H9 (cell line): ENCODE measurements at regions not wholly inside any gene's neighbourhood (a gene's known extent, or its start where the extent isn't known, plus 50 kb on each side); places are given as distances from the start of the nearest gene placed in this dataset.

Experiments
- DNase-seq: peaks from one replicate; pipeline ENCODE4 v3.0.0-alpha.2; 2017
- H2AFZ ChIP-seq: one replicate; pipeline ENCODE4 v1.6.1; 2013; ENCODE audit warnings: mild to moderate bottlenecking, low read length, control low read depth, moderate library complexity
- H2AK5ac ChIP-seq: 2 replicates; pipeline ENCODE4 v1.6.1; 2013; ENCODE audit warnings: low read length, control low read depth, mixed read lengths; ENCODE audit not compliant: insufficient read length
- H2BK120ac ChIP-seq: one replicate; pipeline ENCODE4 v1.6.1; 2013; ENCODE audit warnings: low read depth, mild to moderate bottlenecking, low read length, control low read depth, inconsistent platforms; ENCODE audit not compliant: poor library complexity, severe bottlenecking
- H2BK12ac ChIP-seq: 2 replicates; pipeline ENCODE4 v1.6.1; 2013; ENCODE audit warnings: low read length, control low read depth, mixed read lengths, low read depth; ENCODE audit not compliant: insufficient read length
- H2BK15ac ChIP-seq: 2 replicates; pipeline ENCODE4 v1.6.1; 2013; ENCODE audit warnings: low read depth, low read length, control low read depth
- H2BK20ac ChIP-seq: one replicate; pipeline ENCODE4 v1.6.1; 2013; ENCODE audit warnings: low read depth, mild to moderate bottlenecking, low read length, control low read depth, inconsistent platforms; ENCODE audit not compliant: poor library complexity, severe bottlenecking
- H2BK5ac ChIP-seq: 2 replicates; pipeline ENCODE4 v1.6.1; 2013; ENCODE audit warnings: low read length, control low read depth, mixed read lengths; ENCODE audit not compliant: insufficient read length
- H3K14ac ChIP-seq: 2 replicates; pipeline ENCODE4 v1.6.1; 2013; ENCODE audit warnings: low read length, control low read depth; ENCODE audit not compliant: insufficient read depth
- H3K18ac ChIP-seq: 2 replicates; pipeline ENCODE4 v1.6.1; 2013; ENCODE audit warnings: low read depth, mild to moderate bottlenecking, mixed read lengths, low read length, control low read depth; ENCODE audit not compliant: insufficient read length
- H3K23ac ChIP-seq: 2 replicates; pipeline ENCODE4 v1.6.1; 2013; ENCODE audit warnings: low read length, control low read depth, mixed read lengths, low read depth; ENCODE audit not compliant: insufficient read length
- H3K23me2 ChIP-seq: 2 replicates; pipeline ENCODE4 v1.6.1; 2013; ENCODE audit warnings: low read depth, mild to moderate bottlenecking, mixed read lengths, low read length, control low read depth; ENCODE audit not compliant: insufficient read length, poor library complexity, severe bottlenecking
- H3K27ac ChIP-seq: 2 replicates; pipeline ENCODE4 v1.5.1; 2013; ENCODE audit warnings: low read length, control low read depth, mixed read lengths, low read depth; ENCODE audit not compliant: insufficient read length
- H3K27me3 ChIP-seq: 2 replicates; pipeline ENCODE4 v1.6.1; 2013; ENCODE audit warnings: low read length, control low read depth, inconsistent platforms; ENCODE audit not compliant: insufficient read depth
- H3K4ac ChIP-seq: 2 replicates; pipeline ENCODE4 v1.6.1; 2013; ENCODE audit warnings: low read depth, mild to moderate bottlenecking, control low read depth, inconsistent platforms, low read length, moderate library complexity
- H3K4me1 ChIP-seq: 2 replicates; pipeline ENCODE4 v1.6.1; 2013; ENCODE audit warnings: low read length, control low read depth, inconsistent platforms; ENCODE audit not compliant: insufficient read depth
- H3K4me2 ChIP-seq: 2 replicates; pipeline ENCODE4 v1.6.1; 2013; ENCODE audit warnings: low read length, control low read depth, mixed read lengths; ENCODE audit not compliant: insufficient read length, insufficient read depth
- H3K56ac ChIP-seq: 2 replicates; pipeline ENCODE4 v1.6.1; 2013; ENCODE audit warnings: low read depth, mild to moderate bottlenecking, mixed read lengths, low read length, control low read depth; ENCODE audit not compliant: insufficient read length
- H3K79me1 ChIP-seq: 2 replicates; pipeline ENCODE4 v1.6.1; 2013; ENCODE audit warnings: low read depth, mild to moderate bottlenecking, moderate library complexity, low read length, control low read depth, inconsistent platforms; ENCODE audit not compliant: insufficient read depth, poor library complexity, severe bottlenecking
- H3K79me2 ChIP-seq: 2 replicates; pipeline ENCODE4 v1.6.1; 2013; ENCODE audit warnings: low read length, control low read depth, inconsistent platforms; ENCODE audit not compliant: insufficient read depth
- H3K9ac ChIP-seq: 2 replicates; pipeline ENCODE4 v1.6.1; 2013; ENCODE audit warnings: low read length, control low read depth, mixed read lengths; ENCODE audit not compliant: insufficient read length; ENCODE audit errors: extremely low read depth
- H3K9me3 ChIP-seq: one replicate; pipeline ENCODE4 v1.6.1; 2013; ENCODE audit warnings: low read depth, low read length, inconsistent platforms; ENCODE audit not compliant: control insufficient read depth
- H3T11ph ChIP-seq: one replicate; pipeline ENCODE4 v1.6.1; 2013; ENCODE audit warnings: mild to moderate bottlenecking, low read length, control low read depth, inconsistent platforms
- H4K20me1 ChIP-seq: one replicate; pipeline ENCODE4 v1.6.1; 2013; ENCODE audit not compliant: control insufficient read depth, insufficient read length, insufficient read depth
- H4K5ac ChIP-seq: 2 replicates; pipeline ENCODE4 v1.6.1; 2013; ENCODE audit warnings: low read depth, mild to moderate bottlenecking, mixed read lengths, low read length, control low read depth; ENCODE audit not compliant: insufficient read length
- H4K8ac ChIP-seq: replicated peaks from 2 replicates; pipeline ENCODE4 v1.6.1; 2013; ENCODE audit warnings: low read length, control low read depth, mixed read lengths, low read depth; ENCODE audit not compliant: insufficient read length
- H4K91ac ChIP-seq: 2 replicates; pipeline ENCODE4 v1.6.1; 2013; ENCODE audit warnings: low read depth, mild to moderate bottlenecking, moderate library complexity, mixed read lengths, low read length, control low read depth; ENCODE audit not compliant: insufficient read length
- H3K27ac Mint-ChIP-seq, 3 experiments: 2 replicates in 2 of 3; 3 replicates in 1 of 3; pipeline ENCODE4 v1.8.0; 2020 to 2021; ENCODE audit warnings: mixed read lengths in 3 of 3, mild to moderate bottlenecking in 1 of 3, moderate library complexity in 1 of 3
- H3K27me3 Mint-ChIP-seq: 2 replicates; pipeline ENCODE4 v1.8.0; 2021; ENCODE audit warnings: low read depth, mild to moderate bottlenecking, moderate library complexity, mixed read lengths
- H3K36me3 Mint-ChIP-seq, 3 experiments: 2 replicates in 2 of 3; 3 replicates in 1 of 3; pipeline ENCODE4 v1.8.0; 2020 to 2021; ENCODE audit warnings: low read depth in 3 of 3, mixed read lengths in 3 of 3; ENCODE audit not compliant: insufficient read depth in 1 of 3
- H3K4me1 Mint-ChIP-seq, 2 experiments: 2 replicates each; pipeline ENCODE4 v1.8.0; 2020; ENCODE audit warnings: mixed read lengths in 2 of 2
- H3K4me3 Mint-ChIP-seq, 2 experiments: 2 replicates in 1 of 2; 3 replicates in 1 of 2; pipeline ENCODE4 v1.8.0; 2020 to 2021; ENCODE audit warnings: mild to moderate bottlenecking in 2 of 2, mixed read lengths in 2 of 2, moderate library complexity in 1 of 2
- H3K9me3 Mint-ChIP-seq, 2 experiments: 2 replicates in 1 of 2; 3 replicates in 1 of 2; pipeline ENCODE4 v1.8.0; 2020; ENCODE audit warnings: mild to moderate bottlenecking in 2 of 2, mixed read lengths in 2 of 2, moderate library complexity in 1 of 2
- CTCF ChIP-seq: fragments of 200-600 bp; sonication (generic); conservative IDR thresholded peaks from 3 replicates; pipeline ENCODE4 v1.8.0; 2021; ENCODE audit warnings: antibody characterized with exemption, mild to moderate bottlenecking
- WGBS: extraction: QIAGEN DNeasy Blood & Tissue Kit; methylation state at CpG from one replicate; pipeline ENCODE4 v1.1.7; 2013; ENCODE audit warnings: missing lambda C conversion rate, low lambda C conversion rate, mixed read lengths; ENCODE audit not compliant: insufficient read length; ENCODE audit errors: extremely low coverage; 5-methylcytosine and 5-hydroxymethylcytosine counted together

- Histone ChIP-seq H3K27me3 (no peaks in the 10 kb centered on the region), H2BK20ac (no peak overlapping the region), H3K23ac (no peak overlapping the region), H3K14ac (no peak overlapping the region), H4K20me1 (peaks cover 5% of the 10 kb centered on the region), H3K9ac (no peak overlapping the region), H2BK5ac (no peak overlapping the region), H2AK5ac (no peak overlapping the region), H3K56ac (no peak overlapping the region), H4K91ac (no peak overlapping the region), H2BK12ac (no peak overlapping the region), H3K4me2 (no peak overlapping the region), H3K23me2 (no peaks in the 10 kb centered on the region), H3K9me3 (no peaks in the 10 kb centered on the region), H3K4ac (no peak overlapping the region), H3K27ac (no peak overlapping the region), H2BK120ac (no peak overlapping the region), H2AFZ (no peak overlapping the region), H3K79me1 (peaks cover 3% of the 10 kb centered on the region), H4K5ac (no peak overlapping the region), H3T11ph (no peak overlapping the region), H2BK15ac (no peak overlapping the region), H4K8ac (no peak overlapping the region), H3K4me1 (no peaks in the 10 kb centered on the region), H3K18ac (no peak overlapping the region), H3K79me2 (no peaks in the 10 kb centered on the region)
- DNase-seq, result no peak
- Mint-ChIP-seq H3K4me3 (no peak overlapping the region), H3K27me3 (no peaks in the 10 kb centered on the region), H3K9me3 (no peaks in the 10 kb centered on the region), H3K4me1 (peaks cover 0 to 5% of the 10 kb centered on the region in 2 experiments; a peak in 2 of 4 replicates), H3K36me3 (peaks cover 0 to 3% (median 0%) of the 10 kb centered on the region in 3 experiments; a peak in 3 of 7 replicates), H3K27ac (no peak overlapping the region)
- no peak for TF ChIP-seq CTCF
- no CpG with 5 or more reads among the region's 9 CpGs for WGBS
These were observed 1267.3 kb downstream of the BRD1 start for GRCh38 chr22:48560389-48560751.
